GM18498 (cell line): ENCODE measurements at regions not wholly inside any gene's neighbourhood (a gene's known extent, or its start where the extent isn't known, plus 50 kb on each side); places are given as distances from the start of the nearest gene placed in this dataset.

Source experiments
- ATAC-seq: cut with Tn5 transposase; IDR thresholded peaks from one replicate; pipeline ENCODE4 v1.9.1; 2021; ENCODE audit warnings: mild to moderate bottlenecking, moderate library complexity; ENCODE audit not compliant: unreplicated experiment

- ATAC-seq = no peak
These were observed 51.2 kb upstream of the HSPA9 start for GRCh38 chr5:138626333-138626944.

- ATAC-seq = no peak
These were observed 49.9 kb upstream of the HSPA9 start for GRCh38 chr5:138625134-138625533.
